Urothelium cell line (cell line): ENCODE measurements at regions not wholly inside any gene's neighbourhood (a gene's known extent, or its start where the extent isn't known, plus 50 kb on each side); places are given as distances from the start of the nearest gene placed in this dataset.
"Not testable (repeated sequence)": the region's sequence is repeated elsewhere in the genome, so short reads cannot be mapped to it uniquely, and the experiment has no call there.

Source experiments
- DNase-seq: peaks from one replicate; pipeline ENCODE4 v3.0.0; 2011; ENCODE audit warnings: low spot score, mixed read lengths
- FAIRE-seq: peaks from 2 replicates; lab custom pipeline; 2011; peaks lifted over from hg19 to GRCh38; lab: Jason Lieb, UNC

GRCh38 chr7:42688056-42688371 lies 223.9 kb downstream of the C7orf25 start:
- FAIRE-seq, result no peak

GRCh38 chr7:42687211-42688055 lies 224.4 kb downstream of the C7orf25 start:
- FAIRE-seq (no peak), DNase-seq (no peak)

More at GRCh38 chr7:42688056-42688371, 223.9 kb downstream of the C7orf25 start:
- DNase-seq, result no peak

GRCh38 chr7:42686594-42687156 lies 225.2 kb downstream of the C7orf25 start:
- no peak for FAIRE-seq

GRCh38 chr7:42685911-42686310 lies 226.0 kb downstream of the C7orf25 start:
- FAIRE-seq (peak; percentile 53), DNase-seq (no peak)

More at GRCh38 chr7:42686594-42687156, 225.2 kb downstream of the C7orf25 start:
- DNase-seq, result no peak

GRCh38 chr7:42677751-42678699 lies 233.8 kb downstream of the C7orf25 start:
- DNase-seq, result peak; percentile 50
- peak; percentile 80 for FAIRE-seq

- no peak for FAIRE-seq
- no peak for DNase-seq
Measured at GRCh38 chr7:42674541-42674940, 237.3 kb downstream of the C7orf25 start.

GRCh38 chr7:42673951-42674350 lies 237.9 kb downstream of the C7orf25 start:
- DNase-seq, result no peak
- FAIRE-seq, result no peak

- DNase-seq, result no peak
- no peak for FAIRE-seq
Measured at GRCh38 chr7:42672339-42672999, 239.4 kb downstream of the C7orf25 start.

GRCh38 chr7:42671627-42672026 lies 240.2 kb downstream of the C7orf25 start:
- DNase-seq (no peak), FAIRE-seq (no peak)

GRCh38 chr7:42666994-42667393 lies 244.9 kb downstream of the C7orf25 start:
- DNase-seq, result no peak
- peak; percentile 13 for FAIRE-seq

- no peak for FAIRE-seq
Measured at GRCh38 chr7:42662862-42663261, 249.0 kb downstream of the C7orf25 start.

GRCh38 chr7:42661312-42661711 lies 250.6 kb downstream of the C7orf25 start:
- DNase-seq, result peak; percentile 71
- FAIRE-seq, result peak; percentile 70

More at GRCh38 chr7:42662862-42663261, 249.0 kb downstream of the C7orf25 start:
- no peak for DNase-seq

GRCh38 chr7:42650701-42651100 lies 261.2 kb downstream of the C7orf25 start:
- no peak for FAIRE-seq
- DNase-seq, result no peak

GRCh38 chr7:42650171-42650570 lies 261.7 kb downstream of the C7orf25 start:
- peak; percentile 71 for FAIRE-seq
- no peak for DNase-seq

- FAIRE-seq (no peak), DNase-seq (peak; percentile 40)
Measured at GRCh38 chr7:42645906-42646305, 266.0 kb downstream of the C7orf25 start.

GRCh38 chr7:42642699-42643098 lies 269.2 kb downstream of the C7orf25 start:
- FAIRE-seq (no peak), DNase-seq (no peak)

- peak; percentile 35 for DNase-seq
- FAIRE-seq, result no peak
Measured at GRCh38 chr7:42639930-42640329, 271.9 kb downstream of the C7orf25 start.

GRCh38 chr7:42636380-42636779 lies 275.5 kb downstream of the C7orf25 start:
- DNase-seq, FAIRE-seq: not testable (repeated sequence)

GRCh38 chr7:42628054-42628453 lies 283.8 kb downstream of the C7orf25 start:
- no peak for DNase-seq
- no peak for FAIRE-seq

- no peak for FAIRE-seq
- DNase-seq, result no peak
Measured at GRCh38 chr7:42627626-42628025, 284.2 kb downstream of the C7orf25 start.

- FAIRE-seq (no peak), DNase-seq (no peak)
Measured at GRCh38 chr7:42627101-42627500, 284.8 kb downstream of the C7orf25 start.
